Neural cell (in vitro differentiated cells): ENCODE measurements at regions not wholly inside any gene's neighbourhood (a gene's known extent, or its start where the extent isn't known, plus 50 kb on each side); places are given as distances from the start of the nearest gene placed in this dataset.

Experiments
- CTCF ChIP-seq: fragments of 450-650 bp; IDR thresholded peaks from 2 replicates; pipeline ENCODE4 v1.5.1; 2014; ENCODE audit warnings: antibody characterized with exemption, mild to moderate bottlenecking, moderate library complexity; ENCODE audit not compliant: poor library complexity, severe bottlenecking
- MXI1 ChIP-seq: fragments of 450-650 bp; conservative IDR thresholded peaks from 2 replicates; pipeline ENCODE4 v1.6.1; 2014; ENCODE audit warnings: antibody characterized with exemption, mild to moderate bottlenecking; ENCODE audit not compliant: poor library complexity, severe bottlenecking
- POLR2AphosphoS5 ChIP-seq: IDR thresholded peaks from 2 replicates; pipeline ENCODE4 v1.6.1; 2012
- REST ChIP-seq: IDR thresholded peaks from 2 replicates; pipeline ENCODE4 v1.6.1; 2012; ENCODE audit warnings: borderline replicate concordance
- SMC3 ChIP-seq: fragments of 450-650 bp; conservative IDR thresholded peaks from 2 replicates; pipeline ENCODE4 v1.6.1; 2014; ENCODE audit warnings: antibody characterized with exemption, mild to moderate bottlenecking, moderate library complexity; ENCODE audit not compliant: poor library complexity

GRCh38 chr11:33411751-33412150 is 154.6 kb downstream of the HIPK3 start:
- no peak for TF ChIP-seq SMC3
- TF ChIP-seq CTCF, result no peak
- no peak for TF ChIP-seq POLR2AphosphoS5
- no peak for TF ChIP-seq REST
- no peak for TF ChIP-seq MXI1
